GM21717 (cell line): ENCODE measurements at regions not wholly inside any gene's neighbourhood (a gene's known extent, or its start where the extent isn't known, plus 50 kb on each side); places are given as distances from the start of the nearest gene placed in this dataset.

Experiments
- ATAC-seq: cut with Tn5 transposase; IDR thresholded peaks from one replicate; pipeline ENCODE4 v1.9.1; 2021; ENCODE audit warnings: mild to moderate bottlenecking, moderate library complexity; ENCODE audit not compliant: unreplicated experiment

DNA sequence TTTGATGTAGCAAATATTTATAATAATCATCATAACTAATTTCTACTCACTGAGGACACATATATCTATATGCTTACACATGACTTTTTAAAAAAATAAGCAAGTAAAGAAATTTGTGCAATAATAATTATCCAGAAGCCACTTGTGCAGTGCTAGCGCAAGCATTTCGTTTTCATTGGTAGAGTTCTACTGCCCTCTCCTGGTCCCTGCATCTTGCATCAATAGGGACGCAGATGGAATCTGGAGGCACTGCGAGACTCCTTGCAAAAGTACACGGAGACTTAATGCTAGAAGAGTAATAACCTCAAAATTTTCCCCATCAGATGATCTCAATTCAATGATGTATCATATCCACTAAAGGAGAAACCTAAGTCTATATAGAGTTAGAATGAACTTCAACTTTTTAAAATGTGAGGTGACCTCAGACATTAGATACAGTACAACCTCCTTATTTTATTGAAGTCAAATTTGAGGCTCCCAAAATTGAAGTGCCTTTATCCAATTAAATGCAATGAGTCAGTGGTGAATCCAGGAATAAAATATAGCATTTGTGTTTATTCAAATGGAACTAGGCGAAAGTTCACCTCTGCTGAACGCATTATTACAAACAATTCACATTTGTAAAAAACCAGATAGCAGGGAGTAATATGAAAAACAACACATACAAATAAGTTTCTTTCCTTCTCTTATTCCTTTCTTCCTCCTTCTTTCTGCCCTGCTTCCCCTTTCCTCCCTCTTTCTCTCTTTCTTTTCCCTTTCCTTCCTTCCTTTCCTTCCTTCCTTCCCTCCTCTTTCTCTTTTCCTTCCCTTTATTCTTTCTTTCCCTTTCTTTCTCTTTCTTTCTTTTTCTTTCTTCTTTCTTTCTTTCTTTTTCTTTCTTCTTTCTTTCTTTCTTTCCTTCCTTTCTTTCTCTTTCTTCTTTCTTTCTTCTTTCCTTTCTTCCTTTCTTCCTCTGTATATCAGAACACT, 450.0 kb downstream of the ANKRD50 start:
- ATAC-seq: peak; percentile 87

DNA sequence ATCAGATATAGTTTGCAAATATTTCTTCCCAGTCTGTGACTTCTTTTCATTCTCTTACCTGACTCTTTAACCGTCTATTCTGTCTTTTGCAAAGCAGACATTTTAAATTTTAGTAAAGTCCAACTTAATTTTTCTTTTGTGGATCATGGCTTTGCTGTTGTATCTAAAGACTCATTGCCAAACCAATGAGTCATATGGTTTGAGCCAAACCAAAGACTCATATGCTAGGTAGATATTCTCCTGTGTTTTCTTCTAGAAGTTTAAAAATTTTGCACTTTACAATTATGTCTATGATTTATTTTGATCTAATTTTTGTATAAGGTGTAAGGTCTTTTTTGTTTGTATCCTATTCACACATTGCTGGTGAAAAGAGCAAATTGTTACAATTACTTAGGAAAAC, 446.8 kb downstream of the ANKRD50 start:
- no peak for ATAC-seq

GRCh38 chr4:124266721-124267120, 445.8 kb downstream of the ANKRD50 start:
- ATAC-seq: no peak

DNA sequence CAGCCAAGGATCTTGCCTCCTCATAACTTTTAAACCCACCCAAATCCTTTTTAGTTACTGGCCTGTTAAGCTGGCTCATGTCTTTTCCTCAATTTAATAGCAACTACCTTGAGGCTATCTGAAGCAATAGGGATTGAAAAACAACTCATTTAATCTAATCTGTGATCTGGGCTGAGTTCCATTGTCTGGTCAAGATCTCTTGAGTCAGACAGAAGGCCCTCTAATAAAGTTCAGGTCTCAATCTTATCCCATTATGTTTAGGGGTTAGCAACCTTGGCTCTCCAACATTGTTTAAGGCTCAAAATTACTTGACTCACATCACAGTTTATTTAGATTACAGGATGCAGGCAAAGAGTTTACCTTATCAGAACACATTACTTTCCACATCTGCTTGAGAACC, 436.1 kb downstream of the ANKRD50 start:
- ATAC-seq: no peak

DNA sequence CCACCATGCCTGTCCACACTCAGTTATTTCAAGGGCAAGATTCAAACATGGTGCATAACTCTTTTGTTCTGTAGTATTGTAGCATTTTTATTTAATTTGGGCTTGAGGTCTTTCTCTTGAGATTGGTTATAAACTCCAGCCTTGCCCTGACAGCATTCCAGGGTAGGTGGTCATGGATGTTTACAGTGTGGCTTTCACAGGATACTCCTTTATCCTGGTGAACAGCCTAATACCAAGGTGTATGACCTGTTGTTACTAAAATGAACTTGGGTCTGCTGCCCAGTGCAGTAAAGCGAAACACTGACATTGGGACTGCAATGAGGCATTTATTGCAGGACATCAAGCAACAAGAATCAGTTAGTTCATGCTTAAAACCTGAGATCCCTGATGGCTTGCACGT, 434.8 kb downstream of the ANKRD50 start:
- ATAC-seq: no peak

- no peak for ATAC-seq
Observed at GRCh38 chr4:124278477-124278876, 434.1 kb downstream of the ANKRD50 start.

- no peak for ATAC-seq
Observed at GRCh38 chr4:124279741-124280140, 432.8 kb downstream of the ANKRD50 start.

GRCh38 chr4:124282301-124282898, 430.1 kb downstream of the ANKRD50 start:
- no peak for ATAC-seq

- ATAC-seq: no peak
Observed at GRCh38 chr4:124288706-124289486, 423.6 kb downstream of the ANKRD50 start.

GRCh38 chr4:124290678-124291077, 421.9 kb downstream of the ANKRD50 start:
- ATAC-seq: no peak

- ATAC-seq: no peak
Observed at GRCh38 chr4:124295413-124295812, 417.1 kb downstream of the ANKRD50 start.

DNA sequence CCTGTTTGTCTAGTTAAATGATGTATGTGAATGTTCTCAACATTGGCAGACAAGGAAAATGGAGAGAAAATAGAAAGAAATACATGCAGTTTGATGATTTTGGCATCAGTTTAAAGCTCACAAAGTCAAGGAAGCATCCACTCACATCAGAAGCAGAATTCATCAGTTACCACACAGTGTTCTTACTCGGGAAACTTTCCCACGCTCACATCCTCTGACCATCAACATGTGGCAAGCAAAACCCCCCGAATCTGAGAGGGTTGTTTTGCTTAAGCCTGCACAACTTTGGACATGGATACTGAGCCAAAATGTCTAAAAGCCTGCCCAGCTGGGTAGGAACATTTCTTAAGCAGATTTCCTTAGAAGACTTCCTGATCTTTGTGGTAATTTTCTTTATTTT, 407.6 kb downstream of the ANKRD50 start:
- ATAC-seq: no peak

GRCh38 chr4:124306352-124306751, 406.2 kb downstream of the ANKRD50 start:
- ATAC-seq: no peak

- no peak for ATAC-seq
Observed at GRCh38 chr4:124307143-124307542, 405.4 kb downstream of the ANKRD50 start.

GRCh38 chr4:124318292-124318691, 394.2 kb downstream of the ANKRD50 start:
- no peak for ATAC-seq

GRCh38 chr4:124321364-124321763, 391.2 kb downstream of the ANKRD50 start:
- no peak for ATAC-seq

- no peak for ATAC-seq
Observed at GRCh38 chr4:124322234-124323065, 390.1 kb downstream of the ANKRD50 start.

DNA sequence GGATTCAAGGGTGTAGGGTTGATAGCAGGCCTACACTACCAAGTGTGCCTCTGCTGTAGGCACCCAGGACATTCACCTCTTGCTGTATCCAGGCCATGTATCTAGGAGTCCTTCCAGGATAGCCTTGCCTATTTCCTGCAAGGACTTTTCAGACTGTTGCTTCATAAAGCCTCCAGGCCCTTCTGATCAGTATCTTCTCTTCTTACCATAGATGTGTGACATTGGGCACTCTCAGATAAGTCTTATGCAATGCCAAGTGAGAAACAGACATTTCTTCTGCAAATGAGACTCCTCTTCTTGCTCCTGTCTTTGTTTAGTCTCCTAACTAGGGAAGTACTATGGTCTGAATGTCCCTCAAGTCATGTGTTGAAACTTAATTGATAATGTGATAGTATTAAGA, 386.8 kb downstream of the ANKRD50 start:
- ATAC-seq: no peak

GRCh38 chr4:124329134-124329533, 383.4 kb downstream of the ANKRD50 start:
- ATAC-seq: no peak

DNA sequence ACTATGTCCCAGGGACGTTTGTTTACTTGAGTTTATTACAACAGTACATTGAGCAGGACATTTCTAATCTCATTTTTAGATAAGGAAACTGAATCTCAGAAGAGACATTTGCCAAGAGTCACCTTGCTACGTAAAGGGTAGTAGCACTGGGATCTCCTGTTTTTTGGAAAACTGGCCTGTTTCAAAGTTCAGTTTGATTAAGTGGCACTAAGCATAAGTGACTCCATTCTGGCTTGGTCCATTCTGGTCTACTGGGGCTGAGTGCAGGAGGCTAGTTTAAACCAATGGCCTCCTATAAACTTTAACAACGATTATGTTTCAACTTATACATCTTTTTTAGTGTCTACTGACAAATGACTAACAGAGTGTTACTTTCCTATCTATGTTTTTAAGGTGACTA, 382.5 kb downstream of the ANKRD50 start:
- ATAC-seq: no peak

- ATAC-seq: no peak
Observed at GRCh38 chr4:124331781-124332180, 380.8 kb downstream of the ANKRD50 start.
